CD14-positive monocyte (primary cell): ENCODE measurements at regions not wholly inside any gene's neighbourhood (a gene's known extent, or its start where the extent isn't known, plus 50 kb on each side); places are given as distances from the start of the nearest gene placed in this dataset.

Source experiments
- DNase-seq, 3 donors: peaks; one replicate each; pipeline ENCODE4 v3.0.0-alpha.2; 2011 to 2022
- H2AFZ ChIP-seq: 2 replicates; pipeline ENCODE4 v1.6.0; 2012; ENCODE audit warnings: mild to moderate bottlenecking, low read depth, low read length, inconsistent platforms; ENCODE audit not compliant: insufficient read depth, poor library complexity, severe bottlenecking
- H3K27ac ChIP-seq, 2 donors: 1 replicate in 1 of 2; 2 replicates in 1 of 2; pipeline ENCODE4 v1.5.1; 2012 to 2013; ENCODE audit warnings: low read length in 2 of 2, control low read depth in 1 of 2, inconsistent platforms in 1 of 2, low read depth in 1 of 2, mild to moderate bottlenecking in 1 of 2
- H3K27me3 ChIP-seq, 2 donors: one replicate each; pipeline versions ENCODE4 v1.6.0 to v1.6.1; 2011 to 2013; ENCODE audit warnings: low read length in 2 of 2; ENCODE audit not compliant: control insufficient read depth in 2 of 2, insufficient read depth in 2 of 2
- H3K36me3 ChIP-seq, 2 donors: replicated peaks in 1 of 2; 1 replicate in 1 of 2; 2 replicates in 1 of 2; pipeline versions ENCODE4 v1.5.1 to v1.6.1; 2012 to 2013; ENCODE audit warnings: low read length in 2 of 2, control low read depth in 1 of 2, inconsistent platforms in 1 of 2, mild to moderate bottlenecking in 1 of 2; ENCODE audit not compliant: insufficient read depth in 2 of 2, control insufficient read depth in 1 of 2
- H3K4me1 ChIP-seq, 2 donors: 1 replicate in 1 of 2; 2 replicates in 1 of 2; pipeline versions ENCODE4 v1.5.1 to v1.6.1; 2012 to 2013; ENCODE audit warnings: low read length in 2 of 2, control low read depth in 1 of 2, inconsistent platforms in 1 of 2, mild to moderate bottlenecking in 1 of 2, moderate library complexity in 1 of 2; ENCODE audit not compliant: insufficient read depth in 2 of 2, control insufficient read depth in 1 of 2
- H3K4me2 ChIP-seq: replicated peaks from 2 replicates; pipeline ENCODE3; 2012; ENCODE audit warnings: low read length, moderate library complexity, mild to moderate bottlenecking; ENCODE audit not compliant: poor library complexity, severe bottlenecking; ENCODE audit errors: extremely low read depth
- H3K4me3 ChIP-seq, 3 experiments: fragments of 200-600 bp in 1 of 3; sonication (generic) in 1 of 3; replicated peaks in 1 of 3; 1 replicate in 2 of 3; 2 replicates in 1 of 3; pipeline ENCODE4 v1.5.1; 2011 to 2013; ENCODE audit warnings: low read length in 3 of 3, mild to moderate bottlenecking in 3 of 3, control low read depth in 2 of 3, low read depth in 2 of 3, inconsistent platforms in 1 of 3, moderate library complexity in 1 of 3
- H3K79me2 ChIP-seq: 2 replicates; pipeline ENCODE4 v1.6.0; 2012; ENCODE audit warnings: mild to moderate bottlenecking, control low read depth, inconsistent platforms, low read length, moderate library complexity; ENCODE audit not compliant: insufficient read depth
- H3K9ac ChIP-seq: 2 replicates; pipeline ENCODE4 v1.6.0; 2017; ENCODE audit warnings: low read length, mild to moderate bottlenecking; ENCODE audit not compliant: insufficient read depth, poor library complexity, severe bottlenecking
- H3K9me3 ChIP-seq, 2 donors: replicated peaks in 1 of 2; 1 replicate in 1 of 2; 2 replicates in 1 of 2; pipeline versions ENCODE4 v1.5.1 to v1.6.1; 2012 to 2013; ENCODE audit warnings: low read length in 2 of 2, control low read depth in 1 of 2; ENCODE audit not compliant: control insufficient read depth in 1 of 2, insufficient read depth in 1 of 2
- H4K20me1 ChIP-seq: 2 replicates; pipeline ENCODE4 v1.6.0; 2012; ENCODE audit warnings: mild to moderate bottlenecking, low read length, control low read depth, moderate library complexity; ENCODE audit not compliant: insufficient read depth
- H3K27ac Mint-ChIP-seq, 7 donors: one replicate each; pipeline ENCODE4 v1.8.0; 2020; ENCODE audit warnings: mild to moderate bottlenecking in 7 of 7, mixed read lengths in 7 of 7, moderate library complexity in 6 of 7, inconsistent platforms in 2 of 7
- H3K27me3 Mint-ChIP-seq, 3 donors: one replicate each; pipeline ENCODE4 v1.8.0; 2021 to 2022; ENCODE audit warnings: low read depth in 3 of 3, mild to moderate bottlenecking in 3 of 3, mixed read lengths in 3 of 3, moderate library complexity in 3 of 3, inconsistent platforms in 1 of 3
- H3K36me3 Mint-ChIP-seq, 2 donors: one replicate each; pipeline ENCODE4 v1.8.0; 2020; ENCODE audit warnings: mixed read lengths in 2 of 2, inconsistent platforms in 1 of 2, mild to moderate bottlenecking in 1 of 2
- H3K4me1 Mint-ChIP-seq: one replicate; pipeline ENCODE4 v1.8.0; 2020; ENCODE audit warnings: mild to moderate bottlenecking, mixed read lengths
- H3K4me3 Mint-ChIP-seq, 2 donors: one replicate each; pipeline ENCODE4 v1.8.0; 2020; ENCODE audit warnings: mild to moderate bottlenecking in 2 of 2, mixed read lengths in 2 of 2, moderate library complexity in 1 of 2
- H3K9me3 Mint-ChIP-seq, 7 donors: one replicate each; pipeline ENCODE4 v1.8.0; 2020 to 2022; ENCODE audit warnings: mixed read lengths in 7 of 7, mild to moderate bottlenecking in 6 of 7, moderate library complexity in 6 of 7, inconsistent platforms in 2 of 7
- WGBS: methylation state at CpG from one replicate; pipeline ENCODE4 v1.1.5; 2013; ENCODE audit warnings: missing lambda C conversion rate; ENCODE audit not compliant: insufficient coverage; 5-methylcytosine and 5-hydroxymethylcytosine counted together
- intact Hi-C, 2 donors: fragments of 100-400 bp; cut with micrococcal nuclease; formaldehyde crosslinking; loops; one replicate each; pipeline versions ENCODE4 v1.15.0 to v1.15.1; 2023
- TF ChIP-seq, protein P1 (sequence below): fragments of 200-600 bp; IDR thresholded peaks from one replicate; pipeline ENCODE4 v1.8.0; 2022; ENCODE audit warnings: antibody characterized with exemption, mild to moderate bottlenecking

DNA sequence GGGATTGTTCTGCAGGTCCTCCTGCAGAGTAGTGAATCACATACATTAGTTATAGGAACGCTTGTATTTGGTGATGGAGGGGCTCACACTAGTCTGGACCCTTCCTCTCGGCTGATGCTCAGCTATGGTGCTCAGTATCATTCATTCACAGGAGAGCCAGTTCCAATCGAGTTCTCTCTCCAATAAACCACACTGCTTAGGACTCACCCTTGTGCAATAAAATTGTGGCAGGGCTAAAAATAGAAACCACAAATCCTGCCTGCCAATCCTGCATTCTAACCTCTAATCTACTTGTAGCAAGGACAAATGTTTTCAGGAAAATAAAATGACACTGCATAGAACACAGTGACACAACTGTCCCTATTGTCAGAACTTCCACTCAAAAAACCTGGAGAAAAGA lies 138.4 kb upstream of the TBL1XR1 start:
- Histone ChIP-seq H3K79me2 (no peaks in the 10 kb centered on the region), H3K4me3 (peak overlapping the region in 1 of 3 experiments; percentile 3), H3K36me3 (no peaks in the 10 kb centered on the region), H3K9me3 (no peaks in the 10 kb centered on the region), H3K27me3 (no peaks in the 10 kb centered on the region), H4K20me1 (no peaks in the 10 kb centered on the region), H3K9ac (no peak overlapping the region), H3K4me2 (peak overlapping the region; percentile 25), H3K4me1 (peaks cover 84 to 94% of the 10 kb centered on the region in 2 donors), H3K27ac (no peak overlapping the region), H2AFZ (no peak overlapping the region)
- TF ChIP-seq, protein P1, sequence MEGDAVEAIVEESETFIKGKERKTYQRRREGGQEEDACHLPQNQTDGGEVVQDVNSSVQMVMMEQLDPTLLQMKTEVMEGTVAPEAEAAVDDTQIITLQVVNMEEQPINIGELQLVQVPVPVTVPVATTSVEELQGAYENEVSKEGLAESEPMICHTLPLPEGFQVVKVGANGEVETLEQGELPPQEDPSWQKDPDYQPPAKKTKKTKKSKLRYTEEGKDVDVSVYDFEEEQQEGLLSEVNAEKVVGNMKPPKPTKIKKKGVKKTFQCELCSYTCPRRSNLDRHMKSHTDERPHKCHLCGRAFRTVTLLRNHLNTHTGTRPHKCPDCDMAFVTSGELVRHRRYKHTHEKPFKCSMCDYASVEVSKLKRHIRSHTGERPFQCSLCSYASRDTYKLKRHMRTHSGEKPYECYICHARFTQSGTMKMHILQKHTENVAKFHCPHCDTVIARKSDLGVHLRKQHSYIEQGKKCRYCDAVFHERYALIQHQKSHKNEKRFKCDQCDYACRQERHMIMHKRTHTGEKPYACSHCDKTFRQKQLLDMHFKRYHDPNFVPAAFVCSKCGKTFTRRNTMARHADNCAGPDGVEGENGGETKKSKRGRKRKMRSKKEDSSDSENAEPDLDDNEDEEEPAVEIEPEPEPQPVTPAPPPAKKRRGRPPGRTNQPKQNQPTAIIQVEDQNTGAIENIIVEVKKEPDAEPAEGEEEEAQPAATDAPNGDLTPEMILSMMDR: no peak
- Mint-ChIP-seq H3K4me1 (peaks cover 82% of the 10 kb centered on the region), H3K27ac (peak overlapping the region in 5 of 7 donors; percentile 5 to 79 (median 64)), H3K9me3 (peaks cover 0 to 3% (median 0%) of the 10 kb centered on the region in 7 donors), H3K36me3 (peaks cover 0 to 4% of the 10 kb centered on the region in 2 donors), H3K4me3 (peak overlapping the region in 1 of 2 donors; percentile 24), H3K27me3 (no peaks in the 10 kb centered on the region)
- intact Hi-C loops: no loop called here
- DNase-seq: no peak
- no CpG with 5 or more reads among the region's 3 CpGs for WGBS

DNA sequence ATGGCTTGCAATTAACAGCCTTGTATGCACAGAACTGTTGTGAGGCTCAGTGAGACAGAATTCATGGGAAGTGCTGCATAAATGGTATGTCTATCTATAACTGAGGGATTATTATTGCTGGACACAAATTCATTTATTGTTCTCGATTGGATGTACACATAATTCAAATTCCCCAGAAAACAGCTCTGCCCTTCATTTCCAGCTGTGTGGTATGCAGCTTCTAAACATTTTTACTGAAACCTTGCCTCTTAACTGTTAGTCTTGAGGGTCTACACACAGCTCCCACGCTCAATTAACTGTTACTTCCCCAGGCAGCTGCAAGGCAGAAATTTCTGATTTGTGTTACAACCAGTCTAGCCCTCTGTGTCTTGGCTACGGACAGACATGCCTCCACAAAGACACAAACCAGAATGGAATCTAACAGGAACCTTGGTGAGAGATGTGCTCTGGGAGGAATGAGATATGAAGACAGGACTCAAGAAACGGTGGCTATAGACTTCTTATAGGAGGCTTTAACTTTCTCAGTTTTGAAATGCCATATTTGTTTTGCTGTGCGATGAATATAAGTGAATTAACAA lies 139.7 kb upstream of the TBL1XR1 start:
- Mint-ChIP-seq H3K36me3 (peaks cover 0 to 4% of the 10 kb centered on the region in 2 donors), H3K4me3 (no peak overlapping the region), H3K27ac (peak overlapping the region in 3 of 7 donors; percentile 30 to 70 (median 64)), H3K27me3 (no peaks in the 10 kb centered on the region), H3K4me1 (peaks cover 74% of the 10 kb centered on the region), H3K9me3 (peaks cover 0 to 3% (median 0%) of the 10 kb centered on the region in 7 donors)
- no peak overlapping the region for H2AFZ ChIP-seq
- 100% methylated on average over 1 of the region's 5 CpGs for WGBS
- no peak overlapping the region for H3K4me2 ChIP-seq
- no peak overlapping the region for H3K27ac ChIP-seq
- no peaks in the 10 kb centered on the region for H3K79me2 ChIP-seq
- H3K9me3 ChIP-seq: no peaks in the 10 kb centered on the region
- no peaks in the 10 kb centered on the region for H3K27me3 ChIP-seq
- TF ChIP-seq, protein P1: no peak
- H3K9ac ChIP-seq: no peak overlapping the region
- DNase-seq: no peak
- H4K20me1 ChIP-seq: no peaks in the 10 kb centered on the region
- intact Hi-C loops: no loop called here
- no peak overlapping the region for H3K4me3 ChIP-seq
- H3K4me1 ChIP-seq: peaks cover 74 to 82% of the 10 kb centered on the region in 2 donors
- H3K36me3 ChIP-seq: no peaks in the 10 kb centered on the region
